HG02678 (cell line): ENCODE measurements at regions not wholly inside any gene's neighbourhood (a gene's known extent, or its start where the extent isn't known, plus 50 kb on each side); places are given as distances from the start of the nearest gene placed in this dataset.

ENCODE experiments used
- ATAC-seq: cut with Tn5 transposase; IDR thresholded peaks from one replicate; pipeline ENCODE4 v1.9.1; 2021; ENCODE audit warnings: mild to moderate bottlenecking, moderate library complexity; ENCODE audit not compliant: unreplicated experiment

- no peak for ATAC-seq
Measured at GRCh38 chr10:109529258-109529657, 394.1 kb downstream of the XPNPEP1 start.

- no peak for ATAC-seq
Measured at GRCh38 chr10:109517748-109518147, 405.6 kb downstream of the XPNPEP1 start.

GRCh38 chr10:109504401-109504800 is 418.9 kb downstream of the XPNPEP1 start:
- ATAC-seq: no peak

- no peak for ATAC-seq
Measured at GRCh38 chr10:109487691-109488090, 435.6 kb downstream of the XPNPEP1 start.

GRCh38 chr10:109480836-109481235 is 442.5 kb downstream of the XPNPEP1 start:
- ATAC-seq: no peak

GRCh38 chr10:109475711-109476421 is 447.4 kb downstream of the XPNPEP1 start:
- ATAC-seq: no peak

GRCh38 chr10:109474812-109475211 is 448.5 kb downstream of the XPNPEP1 start:
- ATAC-seq: no peak

- no peak for ATAC-seq
Measured at GRCh38 chr10:109474261-109474660, 449.1 kb downstream of the XPNPEP1 start.

GRCh38 chr10:109467551-109467950 is 455.8 kb downstream of the XPNPEP1 start:
- no peak for ATAC-seq

GRCh38 chr10:109464949-109465348 is 458.4 kb downstream of the XPNPEP1 start:
- no peak for ATAC-seq

GRCh38 chr10:109457302-109457638 is 466.0 kb downstream of the XPNPEP1 start:
- no peak for ATAC-seq

GRCh38 chr10:109456566-109457301 is 466.6 kb downstream of the XPNPEP1 start:
- no peak for ATAC-seq

GRCh38 chr10:109454691-109455090 is 468.6 kb downstream of the XPNPEP1 start:
- no peak for ATAC-seq

- ATAC-seq: no peak
Measured at GRCh38 chr10:109451879-109452278, 471.4 kb downstream of the XPNPEP1 start.

GRCh38 chr10:109450702-109451101 is 472.6 kb downstream of the XPNPEP1 start:
- ATAC-seq: no peak

GRCh38 chr10:109433434-109433833 is 489.9 kb downstream of the XPNPEP1 start:
- no peak for ATAC-seq

- no peak for ATAC-seq
Measured at GRCh38 chr10:109432281-109432680, 491.0 kb downstream of the XPNPEP1 start.

- no peak for ATAC-seq
Measured at GRCh38 chr10:109430799-109431198, 492.5 kb downstream of the XPNPEP1 start.

- no peak for ATAC-seq
Measured at GRCh38 chr10:109430043-109430760, 493.1 kb downstream of the XPNPEP1 start.

- ATAC-seq: no peak
Measured at GRCh38 chr10:109428775-109429491, 494.4 kb downstream of the XPNPEP1 start.

- no peak for ATAC-seq
Measured at GRCh38 chr10:109427411-109427810, 495.9 kb downstream of the XPNPEP1 start.
